ENCODE measurements at regions not wholly inside any gene's neighbourhood (a gene's known extent, or its start where the extent isn't known, plus 50 kb on each side); places are given as distances from the start of the nearest gene placed in this dataset.

DNA sequence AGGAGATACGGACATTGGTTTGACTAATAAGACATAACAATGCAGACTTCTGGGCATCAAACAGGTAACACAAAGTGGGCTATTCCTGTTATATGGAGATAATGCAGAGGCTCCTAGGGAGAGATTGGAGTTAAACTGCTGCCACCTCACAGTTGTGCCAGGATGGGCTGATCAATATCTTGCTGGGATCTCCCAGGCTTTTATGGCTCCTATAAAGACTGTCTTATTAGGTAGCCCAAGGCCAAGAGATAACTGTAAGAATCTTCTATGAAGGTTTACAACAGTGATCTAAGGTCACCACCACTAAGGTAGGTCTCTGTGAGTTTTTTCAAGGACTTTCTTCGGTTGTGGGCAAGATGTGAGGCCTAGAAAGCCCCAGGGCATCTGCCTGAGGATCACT lies 345.8 kb downstream of the KLF5 start:
- DNase-seq (ENCODE audit: low read depth in 2 of 2): no peak

DNA sequence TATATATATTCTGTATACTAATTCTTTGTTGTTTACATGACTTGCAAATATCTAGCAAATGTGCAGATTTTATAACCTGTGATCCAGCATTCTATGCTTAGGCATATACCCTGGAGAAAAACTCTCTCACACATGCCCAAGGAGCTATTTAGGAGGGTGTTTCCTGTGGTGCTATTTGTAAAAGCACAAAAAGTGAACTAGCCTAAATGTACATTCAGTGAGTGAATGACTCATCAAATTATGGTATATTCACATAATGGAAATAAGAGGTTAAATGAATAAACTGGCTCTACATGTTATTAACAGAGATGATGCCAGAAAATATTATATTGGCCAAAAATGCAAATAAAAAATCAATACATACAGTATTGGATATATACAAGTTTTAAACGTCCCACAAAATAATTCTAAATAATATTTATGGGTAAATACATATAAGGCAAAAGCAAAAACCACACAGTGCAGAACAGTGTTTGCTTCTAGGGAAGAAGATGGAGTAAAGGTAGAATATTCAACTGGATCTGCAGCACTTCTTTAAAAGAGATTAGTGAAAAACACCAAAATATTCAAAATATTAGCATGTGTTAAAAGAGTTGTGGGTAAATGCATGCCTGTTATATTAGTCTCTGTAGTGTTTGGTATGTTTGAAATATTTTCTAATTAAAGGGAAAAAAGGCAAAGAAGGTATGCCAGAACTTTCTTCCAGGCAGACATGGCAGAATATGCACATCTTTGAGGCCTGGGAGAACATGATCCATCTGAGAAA lies 344.7 kb downstream of the KLF5 start:
- DNase-seq (ENCODE audit: low read depth in 2 of 2): no peak

DNA sequence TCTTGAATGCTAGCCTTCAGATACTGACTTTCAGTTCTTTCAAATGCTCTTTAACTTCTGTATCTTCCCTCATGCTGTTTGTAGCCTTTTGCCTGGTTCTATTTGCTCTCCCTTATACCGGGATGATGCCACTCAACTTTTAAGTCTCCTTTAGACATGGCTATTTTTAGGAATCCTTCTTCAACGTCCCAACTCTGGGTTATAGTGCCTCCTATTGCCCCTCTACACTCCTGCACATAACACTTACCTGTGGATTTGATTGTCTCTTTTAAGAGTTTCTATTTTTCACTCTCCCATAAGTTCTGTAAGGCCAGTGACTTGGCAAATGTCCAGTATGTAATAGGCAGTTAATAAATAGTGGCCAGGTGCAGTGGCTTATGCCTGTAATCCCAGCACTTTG lies 343.0 kb downstream of the KLF5 start:
- no peak for DNase-seq (ENCODE audit: low read depth in 2 of 2)

DNA sequence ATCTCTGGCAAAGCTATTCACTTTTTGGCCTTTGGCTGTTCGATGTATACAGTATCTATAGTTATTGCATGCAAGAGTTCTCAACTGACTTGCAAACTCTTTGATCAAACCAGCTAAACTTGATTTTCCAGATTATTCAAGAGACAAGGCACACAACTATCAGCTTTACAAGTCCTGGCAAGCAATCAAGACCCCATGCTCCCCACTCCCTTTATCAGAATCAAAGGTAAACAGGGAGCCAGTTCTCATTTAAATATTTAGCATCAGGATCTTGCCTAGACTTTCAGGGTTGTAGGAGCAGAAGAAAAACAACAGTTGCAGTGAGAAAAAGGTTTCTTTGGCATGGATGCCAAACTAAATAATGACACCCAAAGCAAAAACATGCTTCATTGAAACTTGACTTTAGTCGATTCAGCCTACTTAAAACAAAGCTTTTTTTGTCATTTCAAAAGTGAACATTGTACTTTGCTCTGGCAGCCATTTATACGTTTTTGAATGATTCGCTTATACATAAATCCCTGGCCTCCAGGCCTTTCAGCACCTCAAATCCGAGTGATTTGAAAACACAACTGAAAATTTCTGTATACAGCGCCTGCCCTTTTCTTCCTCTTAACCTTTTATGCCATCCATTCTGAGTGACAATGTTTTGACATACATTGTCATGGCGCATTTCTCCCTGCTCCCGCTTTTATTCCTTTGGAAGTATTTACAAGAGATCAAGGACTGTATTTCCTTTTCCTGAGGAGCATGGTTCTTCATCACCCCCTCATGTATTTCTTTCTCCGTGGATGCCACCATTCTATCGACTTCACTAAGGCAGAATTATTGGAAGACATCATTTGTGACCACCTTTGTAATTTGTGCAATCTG lies 340.8 kb downstream of the KLF5 start:
- no peak for DNase-seq (ENCODE audit: low read depth in 2 of 2)

DNA sequence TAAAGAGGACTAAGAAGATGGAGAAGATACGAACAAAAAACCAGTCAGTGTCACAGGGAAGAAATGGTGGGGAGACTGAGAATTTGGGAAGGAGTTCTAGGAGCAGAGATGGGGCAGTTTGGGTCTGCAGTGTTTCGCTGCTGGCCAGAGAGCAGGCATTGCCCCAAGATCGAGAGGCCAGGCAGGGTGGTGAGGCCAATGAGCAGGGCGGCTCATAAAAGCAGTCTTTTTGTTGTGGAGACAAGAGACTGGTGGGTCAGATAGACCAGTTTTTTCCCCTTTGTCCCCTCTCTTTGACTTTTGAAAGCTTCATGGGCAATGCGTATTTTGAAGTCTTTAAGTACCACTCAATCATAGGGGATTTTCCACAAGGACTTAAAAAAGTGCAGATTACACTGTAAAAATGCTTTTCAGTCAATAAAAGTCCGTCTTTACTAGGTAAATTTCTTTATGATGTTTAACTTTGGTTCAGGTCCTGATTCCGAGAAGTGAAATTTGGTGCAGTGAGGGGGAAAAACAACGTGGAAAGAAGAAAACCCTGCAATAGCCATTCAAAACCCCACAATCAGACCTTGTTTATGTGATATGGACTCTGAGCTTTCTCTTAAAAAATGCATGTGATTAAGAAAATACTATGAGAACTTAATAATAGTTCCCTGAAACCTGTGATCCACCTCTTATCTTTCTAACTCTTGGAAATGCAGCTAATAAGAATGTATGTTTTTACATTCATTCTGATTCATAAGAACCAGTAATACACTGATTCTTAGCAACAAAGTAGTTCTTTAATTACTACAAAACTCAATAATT lies 338.9 kb downstream of the KLF5 start:
- DNase-seq (ENCODE audit: low read depth in 2 of 2): no peak

DNA sequence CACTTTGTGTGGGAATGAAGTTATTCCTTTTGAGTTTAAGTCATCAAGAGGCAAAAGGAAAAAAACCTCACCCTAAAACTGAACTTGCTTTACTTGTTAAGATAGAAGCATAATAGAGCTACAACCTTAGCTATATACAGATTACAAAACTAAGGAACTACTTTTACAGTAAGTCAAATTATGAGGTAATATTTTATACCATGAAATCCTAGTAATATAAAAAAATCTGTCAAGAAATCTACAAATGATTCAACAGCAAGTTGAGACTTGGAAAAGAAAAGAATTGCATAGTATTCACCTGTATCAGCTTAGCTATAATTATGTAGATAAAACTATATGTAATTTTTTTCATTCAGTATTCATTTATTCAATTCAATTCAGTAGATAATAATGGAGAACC lies 335.3 kb downstream of the KLF5 start:
- no peak for DNase-seq (ENCODE audit: low read depth in 2 of 2)

DNA sequence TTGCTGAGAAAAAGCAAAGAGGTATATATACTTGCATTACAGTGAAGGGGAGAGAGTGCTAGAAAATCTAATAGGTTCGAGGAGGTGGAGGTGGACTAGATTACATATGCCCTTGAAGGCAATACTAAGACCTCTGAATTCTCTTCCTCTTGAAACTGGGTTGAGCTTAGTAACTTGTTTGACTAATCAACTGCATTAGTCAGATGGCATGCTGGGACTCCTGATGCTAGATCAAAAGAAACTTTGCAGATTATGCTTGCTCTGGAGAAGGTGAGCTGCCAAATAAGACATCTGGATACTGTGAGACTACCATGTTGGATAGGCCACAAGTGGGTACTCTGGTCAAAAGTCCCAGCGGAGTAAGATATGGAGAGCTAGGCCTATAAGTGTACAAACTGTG lies 331.3 kb downstream of the KLF5 start:
- no peak for DNase-seq (ENCODE audit: low read depth in 2 of 2)

DNA sequence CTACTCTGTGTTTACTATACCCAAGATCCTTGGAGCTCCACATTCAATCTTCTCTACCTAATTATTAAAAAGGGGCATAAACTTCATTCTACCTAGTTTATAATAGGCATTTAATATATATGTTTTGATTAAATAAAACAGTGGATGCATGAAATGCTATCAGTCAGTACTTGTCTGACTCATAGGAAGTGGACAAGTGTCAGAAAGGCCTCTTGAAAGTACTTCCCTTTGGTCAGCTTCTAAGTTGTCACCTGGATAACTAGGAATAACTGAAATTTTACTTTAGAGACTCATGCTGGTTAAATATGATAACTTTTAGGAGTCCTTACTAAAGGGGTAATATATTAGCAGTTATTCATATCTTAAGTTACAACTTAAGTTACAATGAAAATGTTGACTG lies 329.8 kb downstream of the KLF5 start:
- DNase-seq (ENCODE audit: low read depth in 2 of 2): no peak

DNA sequence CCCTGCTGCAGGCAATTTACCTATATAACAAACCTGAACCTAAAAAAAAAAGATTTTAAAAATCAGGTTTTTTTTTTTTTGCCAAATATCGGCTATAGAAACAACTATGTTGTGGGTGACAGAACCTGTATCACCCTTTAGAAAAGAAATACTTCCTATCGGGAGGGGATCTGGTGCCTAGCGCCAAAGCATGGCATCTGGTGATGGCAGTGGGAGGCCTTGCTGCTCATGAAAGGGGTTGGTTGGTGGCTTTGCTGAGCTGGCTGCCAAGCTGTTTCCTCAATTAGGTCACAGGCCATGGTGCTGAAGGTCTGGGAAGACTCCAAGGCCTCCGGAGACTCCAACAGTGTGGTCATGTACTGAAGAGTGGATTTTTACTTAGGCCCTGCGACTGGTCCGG lies 328.5 kb downstream of the KLF5 start:
- no peak for DNase-seq (ENCODE audit: low read depth in 2 of 2)

DNA sequence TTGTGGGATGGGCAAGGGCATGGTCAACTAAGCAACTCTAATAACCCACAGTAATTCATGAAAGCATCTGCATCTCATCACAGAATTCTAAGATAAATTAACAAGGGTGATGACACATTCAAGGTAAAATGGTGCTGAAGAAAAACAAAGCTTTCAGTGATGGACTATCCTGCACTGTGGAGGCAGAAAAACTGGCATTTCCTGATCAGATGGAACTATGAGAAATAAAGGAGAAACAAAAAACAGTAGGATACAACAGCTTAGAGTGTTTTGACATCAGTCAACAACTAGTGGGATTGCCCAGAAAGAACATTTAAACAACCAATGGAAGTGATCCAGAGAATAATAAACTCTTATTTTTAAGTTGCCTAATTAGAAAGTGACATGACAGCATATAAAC lies 327.0 kb downstream of the KLF5 start:
- DNase-seq (ENCODE audit: low read depth in 2 of 2): no peak

DNA sequence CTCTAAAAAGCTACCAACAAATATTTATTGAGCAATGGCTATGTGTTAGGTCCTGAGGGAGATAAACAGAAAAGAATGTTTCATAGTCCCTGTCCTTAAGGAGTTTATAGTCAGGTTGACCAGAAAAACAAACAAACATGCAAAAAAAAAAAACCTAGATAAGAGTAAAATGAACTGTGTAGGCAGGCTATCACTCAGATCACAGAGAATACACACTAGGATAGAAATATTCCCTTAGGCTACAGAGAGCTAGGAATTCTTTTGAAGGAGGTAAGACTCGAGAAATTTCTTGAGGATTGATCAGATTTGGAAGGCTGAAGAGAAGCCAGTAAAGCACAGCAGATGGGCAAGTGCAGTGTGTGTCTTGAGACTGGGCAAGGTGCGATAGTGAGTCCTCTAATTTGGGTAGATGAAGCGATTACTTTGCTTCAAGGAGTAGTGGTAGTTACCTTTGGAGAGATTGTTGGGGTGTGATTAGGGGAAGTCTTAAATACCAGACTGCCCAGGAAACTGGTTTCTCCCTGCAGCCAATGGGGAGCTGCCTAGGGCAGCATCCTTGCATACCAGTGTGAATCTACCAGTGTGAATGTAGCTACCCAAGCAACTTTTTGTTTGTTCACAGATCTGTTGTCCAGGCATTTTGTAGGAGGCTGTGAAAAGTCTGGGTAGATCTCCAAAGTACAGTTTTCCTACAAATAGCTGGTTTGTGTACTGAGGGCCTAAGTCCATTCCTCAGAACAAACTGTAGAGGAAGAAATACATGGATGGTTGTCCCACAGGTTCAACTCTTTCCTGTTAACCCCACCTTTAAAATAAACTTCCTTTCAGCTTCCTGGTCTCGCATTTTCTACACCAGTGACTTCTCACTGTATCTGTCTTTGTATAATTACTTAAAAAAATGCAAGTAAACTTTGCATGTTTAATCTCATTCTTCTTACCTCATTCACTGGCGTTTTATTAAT lies 314.1 kb downstream of the KLF5 start:
- DNase-seq (ENCODE audit: low read depth in 2 of 2): no peak

DNA sequence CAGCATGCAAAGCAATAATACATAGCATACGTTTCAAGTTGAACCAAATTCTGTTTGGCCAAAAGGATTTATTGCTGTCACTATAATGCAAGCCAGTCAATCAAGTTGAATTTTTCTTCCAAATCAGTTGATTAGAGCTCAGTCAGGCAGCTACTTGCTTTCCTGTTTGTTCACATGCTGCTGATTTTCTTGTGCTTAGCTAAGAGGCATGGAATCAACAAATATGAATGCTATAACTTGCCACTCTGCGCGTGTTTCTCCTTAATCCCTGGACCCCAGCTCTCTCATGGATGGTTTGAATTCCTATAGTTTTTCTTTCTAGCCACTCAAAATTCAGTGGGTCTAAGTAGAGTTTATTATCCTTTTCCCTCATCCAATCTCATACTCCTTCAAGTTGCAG lies 311.3 kb downstream of the KLF5 start:
- DNase-seq (ENCODE audit: low read depth in 2 of 2): no peak

DNA sequence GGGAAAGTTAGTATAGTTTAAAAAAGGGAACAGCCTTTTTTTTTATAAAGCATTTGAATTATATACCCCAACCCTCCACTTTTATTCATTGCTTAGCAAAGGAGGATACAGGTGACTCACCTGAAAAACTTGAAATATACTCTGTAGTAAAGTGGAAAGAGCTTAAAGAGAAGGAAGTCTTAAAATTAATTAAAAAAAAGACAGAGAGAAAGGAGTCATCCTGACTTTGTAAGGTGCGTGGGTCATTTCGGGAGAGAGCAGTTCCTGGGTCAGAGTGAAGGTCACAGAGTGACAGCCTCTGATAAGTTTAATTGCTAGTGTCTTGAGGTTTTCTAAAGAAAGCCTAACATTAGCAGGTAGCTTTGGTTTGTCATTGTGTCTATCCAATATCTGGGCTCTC lies 310.3 kb downstream of the KLF5 start:
- DNase-seq (ENCODE audit: low read depth in 2 of 2): no peak

DNA sequence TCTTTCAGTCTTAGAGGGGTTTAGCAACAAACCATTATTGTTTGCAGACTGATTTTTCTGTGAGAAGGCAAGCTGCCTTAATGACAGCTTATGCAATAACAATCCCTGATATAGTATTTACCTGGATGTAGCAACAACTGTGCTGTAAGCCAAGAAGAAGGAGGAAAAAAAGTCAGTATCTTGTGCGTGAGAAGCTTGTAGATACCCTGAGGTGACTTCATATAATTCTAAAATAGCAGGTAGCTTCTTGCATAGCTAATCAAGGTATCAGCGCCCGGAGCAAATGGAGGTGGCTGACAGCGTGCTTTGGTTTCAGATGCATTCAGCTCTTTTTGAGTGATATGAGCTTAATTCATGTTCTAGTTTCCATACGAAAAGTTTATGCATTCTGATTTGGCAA lies 309.8 kb downstream of the KLF5 start:
- no peak for DNase-seq (ENCODE audit: low read depth in 2 of 2)

DNA sequence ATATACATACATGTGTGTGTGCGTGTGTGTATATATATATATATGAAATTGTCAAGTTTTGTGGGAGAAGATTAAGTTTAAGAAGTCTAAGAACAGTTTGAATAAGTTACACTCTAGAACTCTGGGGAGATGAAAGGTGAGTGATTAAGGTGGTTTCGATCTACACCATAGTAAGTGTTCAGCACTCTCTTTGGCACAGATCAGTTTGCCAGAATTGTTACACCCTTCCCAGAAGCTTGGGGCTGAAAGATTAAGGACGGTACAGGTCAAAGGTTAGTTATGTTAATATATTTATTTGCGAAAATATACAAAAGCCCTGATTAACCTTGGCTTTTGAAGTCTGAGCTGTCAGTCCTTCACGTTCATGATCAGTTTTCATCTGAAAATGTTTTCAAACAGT lies 309.1 kb downstream of the KLF5 start:
- no peak for DNase-seq (ENCODE audit: low read depth in 2 of 2)

DNA sequence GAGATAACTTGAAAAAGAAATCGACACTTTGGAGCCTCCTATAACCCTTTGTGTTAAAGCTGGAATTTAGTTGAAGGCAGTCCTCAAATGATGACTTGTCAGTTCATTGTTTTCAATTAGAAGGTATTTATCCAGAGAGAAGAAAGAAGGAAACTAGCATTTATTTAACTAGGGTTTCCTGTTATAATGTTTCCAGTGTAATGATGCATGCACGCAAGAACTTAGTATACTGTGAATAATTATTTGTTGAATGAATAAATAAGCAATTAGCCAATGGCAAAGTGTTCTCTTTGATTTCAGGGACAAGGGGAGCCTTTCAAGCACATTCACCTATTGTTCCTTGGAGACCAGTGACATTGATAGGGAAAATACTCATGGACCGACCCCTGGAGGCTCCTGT lies 307.4 kb downstream of the KLF5 start:
- DNase-seq (ENCODE audit: low read depth in 2 of 2): no peak

DNA sequence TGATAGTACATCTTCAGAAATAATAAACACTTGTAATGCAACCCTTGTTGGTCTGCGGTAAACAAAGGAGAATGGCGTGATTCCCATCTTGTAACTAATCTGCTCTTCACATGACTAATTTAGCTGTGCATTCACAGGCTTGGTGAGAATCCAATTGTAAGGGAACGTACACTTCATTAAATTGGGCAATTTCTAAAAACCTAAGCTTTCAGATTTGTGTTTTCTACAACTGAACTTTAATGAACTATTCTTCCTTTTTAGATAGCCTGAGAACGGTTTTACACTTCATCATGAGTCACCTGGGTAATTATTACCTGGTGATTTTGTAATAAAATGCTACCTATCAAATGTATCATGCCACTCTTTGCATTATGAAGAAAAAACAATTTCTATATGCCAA lies 306.9 kb downstream of the KLF5 start:
- DNase-seq (ENCODE audit: low read depth in 2 of 2): no peak

DNA sequence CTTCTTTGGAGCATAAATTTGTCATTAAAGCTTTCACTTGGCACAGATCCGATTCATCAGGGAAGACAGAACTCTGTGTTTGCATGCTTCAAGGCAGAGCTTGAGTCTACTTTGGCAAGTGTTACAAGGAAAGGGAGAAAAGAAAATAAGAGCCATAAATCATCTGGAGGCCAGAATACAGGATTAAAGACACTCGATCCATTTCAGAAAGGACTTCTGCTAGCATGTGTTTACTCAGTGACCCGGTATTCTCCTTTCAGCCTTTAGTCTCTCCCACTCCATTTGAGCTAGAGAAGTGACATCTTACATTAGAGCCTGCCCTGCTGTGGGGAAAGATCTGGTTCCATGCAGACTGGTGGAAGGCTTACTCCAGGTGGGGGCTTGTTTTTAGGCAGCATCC lies 306.4 kb downstream of the KLF5 start:
- no peak for DNase-seq (ENCODE audit: low read depth in 2 of 2)

DNA sequence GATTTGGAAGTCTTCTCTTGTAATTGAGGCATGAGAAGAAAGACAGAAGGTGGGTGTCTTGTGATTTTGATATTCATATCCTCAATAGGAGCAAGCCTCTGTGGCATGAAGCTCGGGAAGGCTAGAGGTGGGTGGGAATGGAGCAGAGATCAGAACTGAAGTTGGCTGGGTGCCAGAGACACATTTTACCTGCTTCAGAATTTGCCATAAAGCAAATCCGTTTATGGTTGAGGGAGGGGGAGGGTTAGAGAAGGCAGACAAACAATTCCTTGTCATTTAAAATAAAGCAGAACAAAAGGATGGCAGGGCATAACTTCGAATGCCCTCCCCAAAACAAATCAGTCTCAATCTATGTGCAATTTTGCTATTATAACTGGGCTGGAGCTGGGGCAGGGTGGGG lies 305.9 kb downstream of the KLF5 start:
- DNase-seq (ENCODE audit: low read depth in 2 of 2): no peak

DNA sequence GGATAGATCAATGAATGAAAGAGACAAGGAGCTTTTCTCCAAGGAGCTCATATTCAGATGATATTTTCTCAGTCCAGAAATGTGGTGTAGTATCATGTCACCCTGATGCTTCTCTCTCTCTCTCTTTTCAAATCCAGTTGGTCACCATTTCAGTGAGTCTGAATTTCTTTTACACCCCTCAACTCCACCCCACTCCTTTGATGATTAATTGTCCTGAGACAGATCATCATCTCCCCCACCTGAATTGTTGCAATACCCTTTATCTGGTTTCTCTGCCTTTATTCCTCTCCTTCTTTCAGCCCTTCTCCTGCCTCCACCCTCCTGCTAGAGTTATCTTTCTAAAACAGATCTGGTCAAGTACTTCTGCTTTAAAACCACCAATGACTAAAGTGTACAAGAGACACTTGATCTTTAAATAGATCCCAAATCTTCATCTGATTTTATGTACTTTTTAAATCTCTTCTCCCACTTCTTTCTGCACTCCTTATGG lies 299.8 kb downstream of the KLF5 start:
- no peak for DNase-seq (ENCODE audit: low read depth in 2 of 2)

DNA sequence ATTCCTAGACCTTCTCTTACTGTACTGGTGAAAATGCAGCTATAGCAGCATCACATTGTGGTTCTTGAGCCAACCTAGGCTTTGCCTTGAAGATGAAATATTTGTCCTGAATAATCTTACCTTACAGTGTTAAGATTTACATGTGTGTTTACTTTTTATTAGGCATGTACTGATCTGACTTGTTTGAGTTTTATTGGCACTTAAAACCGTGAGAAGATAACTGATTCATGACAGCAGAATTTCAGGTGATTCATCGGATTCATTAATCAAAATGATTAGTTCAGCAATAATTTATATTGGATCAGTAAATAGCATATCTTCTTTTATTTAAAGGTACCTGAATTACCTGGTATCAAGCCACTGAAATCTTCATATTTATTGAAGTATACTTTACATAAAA lies 296.3 kb downstream of the KLF5 start:
- DNase-seq (ENCODE audit: low read depth in 2 of 2): no peak

Measured in stimulated activated CD8-positive, alpha-beta memory T cell treated with anti-CD3 and anti-CD28 coated beads, Interleukin-7, amount 100 ng/mL, for 1 hour (primary cell).